ENCODE measurements at regions not wholly inside any gene's neighbourhood (a gene's known extent, or its start where the extent isn't known, plus 50 kb on each side); places are given as distances from the start of the nearest gene placed in this dataset.

- Histone ChIP-seq H3K27ac (ENCODE audit: low read depth, low read length, poor library complexity, severe bottlenecking) (no peak overlapping the region), H3K79me2 (ENCODE audit: insufficient read depth, low read length) (no peaks in the 10 kb centered on the region), H3K4me1 (ENCODE audit: insufficient read depth, low read length, severe bottlenecking) (no peaks in the 10 kb centered on the region), H3K9me3 (ENCODE audit: low read length) (no peaks in the 10 kb centered on the region), H3F3A (ENCODE audit: insufficient read depth, low read length) (no peaks in the 10 kb centered on the region), H2AFZ (ENCODE audit: low read length) (no peak overlapping the region), H3K36me3 (ENCODE audit: insufficient read depth, low read length) (no peaks in the 10 kb centered on the region), H3K9ac (ENCODE audit: low read length) (no peak overlapping the region), H3K9me2 (ENCODE audit: low read depth, low read length) (no peaks in the 10 kb centered on the region), H3K27me3 (ENCODE audit: insufficient read depth, low read length) (no peaks in the 10 kb centered on the region), H3K4me3 (ENCODE audit: low read depth, low read length, poor library complexity, severe bottlenecking) (no peak overlapping the region), H4K20me1 (ENCODE audit: insufficient read depth, low read length) (no peaks in the 10 kb centered on the region), H3K4me2 (ENCODE audit: low read length) (no peak overlapping the region)
- TF ChIP-seq, protein P1, sequence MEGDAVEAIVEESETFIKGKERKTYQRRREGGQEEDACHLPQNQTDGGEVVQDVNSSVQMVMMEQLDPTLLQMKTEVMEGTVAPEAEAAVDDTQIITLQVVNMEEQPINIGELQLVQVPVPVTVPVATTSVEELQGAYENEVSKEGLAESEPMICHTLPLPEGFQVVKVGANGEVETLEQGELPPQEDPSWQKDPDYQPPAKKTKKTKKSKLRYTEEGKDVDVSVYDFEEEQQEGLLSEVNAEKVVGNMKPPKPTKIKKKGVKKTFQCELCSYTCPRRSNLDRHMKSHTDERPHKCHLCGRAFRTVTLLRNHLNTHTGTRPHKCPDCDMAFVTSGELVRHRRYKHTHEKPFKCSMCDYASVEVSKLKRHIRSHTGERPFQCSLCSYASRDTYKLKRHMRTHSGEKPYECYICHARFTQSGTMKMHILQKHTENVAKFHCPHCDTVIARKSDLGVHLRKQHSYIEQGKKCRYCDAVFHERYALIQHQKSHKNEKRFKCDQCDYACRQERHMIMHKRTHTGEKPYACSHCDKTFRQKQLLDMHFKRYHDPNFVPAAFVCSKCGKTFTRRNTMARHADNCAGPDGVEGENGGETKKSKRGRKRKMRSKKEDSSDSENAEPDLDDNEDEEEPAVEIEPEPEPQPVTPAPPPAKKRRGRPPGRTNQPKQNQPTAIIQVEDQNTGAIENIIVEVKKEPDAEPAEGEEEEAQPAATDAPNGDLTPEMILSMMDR (IDR thresholded peaks at IDR 0.05; ENCODE audit: low read length): no peak
- no peak for TF ChIP-seq EZH2 (IDR thresholded peaks at IDR 0.05; ENCODE audit: borderline replicate concordance, low read length)
Observed at GRCh38 chr1:38454749-38455441, 404.7 kb downstream of the RRAGC start.

DNA sequence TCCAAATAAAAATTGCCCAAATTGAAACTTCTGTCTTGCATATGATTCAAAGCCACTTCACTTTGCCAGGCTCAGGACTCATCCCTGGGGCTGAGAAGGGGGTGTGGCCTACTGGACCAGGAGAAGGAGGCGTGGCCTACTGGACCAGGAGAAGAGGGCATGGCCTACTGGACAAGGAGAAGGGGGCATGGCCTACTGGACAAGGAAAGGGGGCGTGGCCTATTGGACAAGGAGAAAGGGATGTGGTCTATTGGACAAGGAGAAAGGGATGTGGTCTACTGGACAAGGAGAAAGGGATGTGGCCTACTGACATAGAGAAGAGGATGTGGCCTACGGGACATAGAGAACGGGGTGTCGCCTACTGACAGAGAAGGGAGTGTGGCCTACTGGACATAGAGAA, 405.3 kb downstream of the RRAGC start:
- no peak overlapping the region for H3K4me3 ChIP-seq (ENCODE audit: low read depth, low read length, poor library complexity, severe bottlenecking)
- H4K20me1 ChIP-seq (ENCODE audit: insufficient read depth, low read length): no peaks in the 10 kb centered on the region
- no peak overlapping the region for H2AFZ ChIP-seq (ENCODE audit: low read length)
- H3K9me3 ChIP-seq (ENCODE audit: low read length): no peaks in the 10 kb centered on the region
- H3K9me2 ChIP-seq (ENCODE audit: low read depth, low read length): no peaks in the 10 kb centered on the region
- no peak overlapping the region for H3K4me2 ChIP-seq (ENCODE audit: low read length)
- no peaks in the 10 kb centered on the region for H3K36me3 ChIP-seq (ENCODE audit: insufficient read depth, low read length)
- H3K9ac ChIP-seq (ENCODE audit: low read length): no peak overlapping the region
- H3F3A ChIP-seq (ENCODE audit: insufficient read depth, low read length): no peaks in the 10 kb centered on the region
- no peaks in the 10 kb centered on the region for H3K27me3 ChIP-seq (ENCODE audit: insufficient read depth, low read length)
- no peak overlapping the region for H3K27ac ChIP-seq (ENCODE audit: low read depth, low read length, poor library complexity, severe bottlenecking)
- TF ChIP-seq EZH2 (IDR thresholded peaks at IDR 0.05; ENCODE audit: borderline replicate concordance, low read length): no peak
- TF ChIP-seq, protein P1 (IDR thresholded peaks at IDR 0.05; ENCODE audit: low read length): no peak
- no peaks in the 10 kb centered on the region for H3K79me2 ChIP-seq (ENCODE audit: insufficient read depth, low read length)
- H3K4me1 ChIP-seq (ENCODE audit: insufficient read depth, low read length, severe bottlenecking): no peaks in the 10 kb centered on the region

GRCh38 chr1:38452246-38452645, 405.7 kb upstream of the POU3F1 start:
- no peak overlapping the region for H3K27ac ChIP-seq (ENCODE audit: low read depth, low read length, poor library complexity, severe bottlenecking)
- no peaks in the 10 kb centered on the region for H3K4me1 ChIP-seq (ENCODE audit: insufficient read depth, low read length, severe bottlenecking)
- H3K9ac ChIP-seq (ENCODE audit: low read length): no peak overlapping the region
- TF ChIP-seq EZH2 (IDR thresholded peaks at IDR 0.05; ENCODE audit: borderline replicate concordance, low read length): no peak
- TF ChIP-seq, protein P1 (IDR thresholded peaks at IDR 0.05; ENCODE audit: low read length): no peak
- H2AFZ ChIP-seq (ENCODE audit: low read length): no peak overlapping the region
- H3K27me3 ChIP-seq (ENCODE audit: insufficient read depth, low read length): no peaks in the 10 kb centered on the region
- H3K36me3 ChIP-seq (ENCODE audit: insufficient read depth, low read length): no peaks in the 10 kb centered on the region
- H3K79me2 ChIP-seq (ENCODE audit: insufficient read depth, low read length): no peaks in the 10 kb centered on the region
- H3K4me2 ChIP-seq (ENCODE audit: low read length): no peak overlapping the region
- H3F3A ChIP-seq (ENCODE audit: insufficient read depth, low read length): no peaks in the 10 kb centered on the region
- H3K9me3 ChIP-seq (ENCODE audit: low read length): no peaks in the 10 kb centered on the region
- H4K20me1 ChIP-seq (ENCODE audit: insufficient read depth, low read length): no peaks in the 10 kb centered on the region
- H3K9me2 ChIP-seq (ENCODE audit: low read depth, low read length): no peaks in the 10 kb centered on the region
- no peak overlapping the region for H3K4me3 ChIP-seq (ENCODE audit: low read depth, low read length, poor library complexity, severe bottlenecking)

Data from OCI-LY1 (cell line).